ENCODE measurements at regions not wholly inside any gene's neighbourhood (a gene's known extent, or its start where the extent isn't known, plus 50 kb on each side); places are given as distances from the start of the nearest gene placed in this dataset.

DNA sequence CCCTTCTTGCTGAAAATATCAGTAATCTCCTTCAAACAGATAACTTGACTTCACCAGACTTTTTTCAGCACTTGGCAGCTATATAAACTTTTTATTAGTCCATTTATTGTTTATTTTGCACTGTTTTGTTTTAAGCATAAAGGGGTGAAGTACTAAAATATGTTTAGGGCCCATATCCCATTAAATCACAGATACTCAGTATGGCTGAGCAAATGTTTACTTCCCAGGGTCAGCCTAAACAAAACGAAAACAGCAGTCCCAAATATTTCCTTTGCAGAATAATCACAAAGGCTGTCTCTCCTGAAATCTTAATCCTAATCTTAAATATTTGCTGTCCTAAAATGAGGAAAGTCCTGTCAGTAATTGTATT, 649.6 kb downstream of the TNS3 start (continued):
- TF ChIP-seq, protein P1, sequence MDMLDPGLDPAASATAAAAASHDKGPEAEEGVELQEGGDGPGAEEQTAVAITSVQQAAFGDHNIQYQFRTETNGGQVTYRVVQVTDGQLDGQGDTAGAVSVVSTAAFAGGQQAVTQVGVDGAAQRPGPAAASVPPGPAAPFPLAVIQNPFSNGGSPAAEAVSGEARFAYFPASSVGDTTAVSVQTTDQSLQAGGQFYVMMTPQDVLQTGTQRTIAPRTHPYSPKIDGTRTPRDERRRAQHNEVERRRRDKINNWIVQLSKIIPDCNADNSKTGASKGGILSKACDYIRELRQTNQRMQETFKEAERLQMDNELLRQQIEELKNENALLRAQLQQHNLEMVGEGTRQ (IDR thresholded peaks at IDR 0.05; ENCODE audit: low read depth, low read length): no peak
- TF ChIP-seq BHLHE40 (IDR thresholded peaks at IDR 0.05; ENCODE audit: low read depth, low read length) (no peak), NFE2L2 (IDR thresholded peaks at IDR 0.05; ENCODE audit: low read depth, low read length) (no peak)

DNA sequence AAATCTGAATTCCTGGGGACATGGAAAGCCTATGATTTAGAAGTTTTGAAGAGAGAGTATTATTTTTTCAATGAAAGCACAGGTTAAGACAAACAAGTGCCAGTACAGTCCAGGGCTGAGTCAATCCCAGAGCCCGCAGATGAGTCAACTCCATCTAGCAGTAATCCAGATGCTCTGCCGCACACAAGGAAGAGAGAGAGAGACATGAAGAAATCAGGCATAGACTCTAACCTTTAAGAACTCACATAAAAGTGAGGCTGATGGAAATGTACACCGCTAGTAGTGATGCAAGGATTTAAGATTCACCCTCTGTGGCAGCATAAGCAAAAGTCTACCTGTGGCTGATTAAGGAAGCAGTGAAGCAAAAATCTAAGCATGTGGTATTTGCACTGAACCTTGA, 651.5 kb downstream of the TNS3 start:
- Histone ChIP-seq H3K14ac (replicated peaks; ENCODE audit: low read depth, low read length) (peak overlapping the region; percentile 38; the same call in 1 of the 2 replicates), H3K9me1 (ENCODE audit: insufficient read depth, low read length) (peaks cover 9% of the 10 kb centered on the region), H2BK15ac (ENCODE audit: low read depth, low read length) (peak overlapping the region; percentile 83; the same call in 2 of the 3 replicates), H3K23ac (ENCODE audit: low read depth, low read length) (peak overlapping the region; percentile 31; the same call in 1 of the 2 replicates), H2BK120ac (ENCODE audit: low read depth, low read length) (peak overlapping the region; percentile 92), H3K56ac (ENCODE audit: extremely low read depth, insufficient read depth, low read length) (no peak overlapping the region; the same call in 1 of the 2 replicates), H3K9me3 (ENCODE audit: control insufficient read depth, insufficient read depth, low read length) (no peaks in the 10 kb centered on the region), H3K9ac (ENCODE audit: low read depth, low read length) (no peak overlapping the region), H3K4me2 (ENCODE audit: low read depth, low read length) (no peak overlapping the region), H3K18ac (ENCODE audit: low read depth, low read length) (peak overlapping the region; percentile 71), H4K20me1 (ENCODE audit: insufficient read depth, low read length) (no peaks in the 10 kb centered on the region), H3K27me3 (ENCODE audit: control insufficient read depth, insufficient read depth, low read length) (no peaks in the 10 kb centered on the region), H3K4me3 (ENCODE audit: insufficient read depth, low read depth, low read length) (no peak overlapping the region), H3K27ac (ENCODE audit: insufficient read depth, low read length) (peak overlapping the region; percentile 9; the same call in 1 of the 2 replicates), H2BK5ac (ENCODE audit: low read depth, low read length, poor library complexity, severe bottlenecking) (peak overlapping the region; percentile 52), H3K79me1 (ENCODE audit: low read depth in 1 of 2, low read length in 2 of 2) (no peaks in the 10 kb centered on the region), H3K4ac (ENCODE audit: low read depth, low read length) (peak overlapping the region; percentile 87; the same call in 1 of the 2 replicates), H2AFZ (replicated peaks; ENCODE audit: low read length, poor library complexity) (peak overlapping the region; percentile 62), H2AK5ac (ENCODE audit: low read depth, low read length) (peak overlapping the region; percentile 57; the same call in 1 of the 2 replicates), H2BK20ac (ENCODE audit: low read depth, low read length) (peak overlapping the region; percentile 92), H3K36me3 (ENCODE audit: control insufficient read depth, insufficient read depth, low read length) (no peaks in the 10 kb centered on the region), H4K5ac (ENCODE audit: low read depth, low read length) (peak overlapping the region; percentile 25), H4K8ac (ENCODE audit: low read depth in 2 of 2, low read length in 2 of 2) (peak overlapping the region; percentile 10 to 75; a peak in 3 of 4 replicates), H3K4me1 (ENCODE audit: control insufficient read depth, insufficient read depth, low read length) (peaks cover 14% of the 10 kb centered on the region), H4K91ac (ENCODE audit: insufficient read depth, low read depth, low read length) (peak overlapping the region; percentile 75), H2AK9ac (replicated peaks; ENCODE audit: low read depth, low read length, poor library complexity) (no peak overlapping the region)
- in situ Hi-C loops (cut with MboI; ENCODE audit: low sequenced_read_pairs) (loop anchor here (10.0 to 25.0 kb wide), 2 partner anchors 546 to 1018 kb away; partner anchors contain the start of gene IGFBP3), intact Hi-C loops (cut with micrococcal nuclease) (loop anchor here (5.0 to 10.0 kb wide), 4 partner anchors 153 to 566 kb away; no protein-coding TSS in a partner anchor), dilution Hi-C loops (cut with HindIII; ENCODE audit: low sequenced_read_pairs, unreplicated experiment) (no loop called here)
- POLR2A ChIA-PET (ENCODE audit: unreplicated experiment): no interaction called here
- BruUV-seq (replicated peaks): no TSS peak
- CTCF ChIA-PET: no interaction called here
- peak; percentile 85 for ATAC-seq (ENCODE audit: low read depth)
- peak; percentile 97 for DNase-seq
- WGBS, 2 experiments (ENCODE audit: extremely low coverage in 2 of 2, insufficient read length in 1 of 2): no CpG with 5 or more reads among the region's 3 CpGs
- no peak for TF ChIP-seq NFE2L2 (IDR thresholded peaks at IDR 0.05; ENCODE audit: low read depth, low read length)
- TF ChIP-seq MAZ (IDR thresholded peaks at IDR 0.05; ENCODE audit: borderline replicate concordance, low read depth, low read length): no peak
- TF ChIP-seq FOS (IDR thresholded peaks at IDR 0.05; ENCODE audit: low read depth, low read length): peak; percentile 97
- TF ChIP-seq RFX5 (IDR thresholded peaks at IDR 0.05; ENCODE audit: low read depth, low read length): no peak
- TF ChIP-seq POLR2A (IDR thresholded peaks at IDR 0.05; ENCODE audit: low read depth, low read length): no peak
- TF ChIP-seq, protein P2, sequence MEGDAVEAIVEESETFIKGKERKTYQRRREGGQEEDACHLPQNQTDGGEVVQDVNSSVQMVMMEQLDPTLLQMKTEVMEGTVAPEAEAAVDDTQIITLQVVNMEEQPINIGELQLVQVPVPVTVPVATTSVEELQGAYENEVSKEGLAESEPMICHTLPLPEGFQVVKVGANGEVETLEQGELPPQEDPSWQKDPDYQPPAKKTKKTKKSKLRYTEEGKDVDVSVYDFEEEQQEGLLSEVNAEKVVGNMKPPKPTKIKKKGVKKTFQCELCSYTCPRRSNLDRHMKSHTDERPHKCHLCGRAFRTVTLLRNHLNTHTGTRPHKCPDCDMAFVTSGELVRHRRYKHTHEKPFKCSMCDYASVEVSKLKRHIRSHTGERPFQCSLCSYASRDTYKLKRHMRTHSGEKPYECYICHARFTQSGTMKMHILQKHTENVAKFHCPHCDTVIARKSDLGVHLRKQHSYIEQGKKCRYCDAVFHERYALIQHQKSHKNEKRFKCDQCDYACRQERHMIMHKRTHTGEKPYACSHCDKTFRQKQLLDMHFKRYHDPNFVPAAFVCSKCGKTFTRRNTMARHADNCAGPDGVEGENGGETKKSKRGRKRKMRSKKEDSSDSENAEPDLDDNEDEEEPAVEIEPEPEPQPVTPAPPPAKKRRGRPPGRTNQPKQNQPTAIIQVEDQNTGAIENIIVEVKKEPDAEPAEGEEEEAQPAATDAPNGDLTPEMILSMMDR (conservative IDR thresholded peaks at IDR 0.05; ENCODE audit: low read depth, low read length): no peak
- peak; percentile 77 for TF ChIP-seq RCOR1 (IDR thresholded peaks at IDR 0.05; ENCODE audit: insufficient replicate concordance, low read length)
- TF ChIP-seq MXI1 (IDR thresholded peaks at IDR 0.05; ENCODE audit: borderline replicate concordance, low read depth, low read length): no peak
- peak; percentile 95 for TF ChIP-seq CEBPB (IDR thresholded peaks at IDR 0.05; ENCODE audit: low read depth, low read length)
- peak; percentile 30; the same call in 1 of the 2 replicates for TF ChIP-seq SMC3 (IDR thresholded peaks at IDR 0.05; ENCODE audit: low read depth, low read length)
- TF ChIP-seq, protein P1 (IDR thresholded peaks at IDR 0.05; ENCODE audit: low read depth, low read length): no peak

All from IMR-90 (cell line).